GM21526 (cell line): ENCODE measurements at regions not wholly inside any gene's neighbourhood (a gene's known extent, or its start where the extent isn't known, plus 50 kb on each side); places are given as distances from the start of the nearest gene placed in this dataset.

Experiments
- ATAC-seq: cut with Tn5 transposase; IDR thresholded peaks from one replicate; pipeline ENCODE4 v1.9.1; 2021; ENCODE audit warnings: moderate library complexity; ENCODE audit not compliant: unreplicated experiment, low FRiP score

DNA sequence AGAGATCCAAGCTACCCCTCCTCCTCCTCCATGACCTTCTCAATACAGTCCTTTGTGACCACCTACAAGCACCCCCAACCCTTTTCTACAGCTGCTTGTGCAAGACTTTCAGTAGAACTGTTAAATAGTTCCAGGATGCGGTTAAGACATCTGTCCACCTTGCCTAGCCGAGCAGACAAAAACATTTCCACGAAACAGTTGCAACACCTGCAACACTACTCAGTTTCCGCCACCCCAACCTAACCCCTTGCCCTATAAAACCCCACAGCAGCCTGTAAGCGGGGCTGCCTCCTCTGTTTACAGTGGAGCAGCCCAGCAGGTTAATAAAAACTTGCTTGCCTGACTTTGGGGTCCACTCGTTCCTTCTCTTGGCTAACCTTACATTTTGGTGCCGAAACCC lies 1803.5 kb upstream of the CDH6 start:
- no peak for ATAC-seq

DNA sequence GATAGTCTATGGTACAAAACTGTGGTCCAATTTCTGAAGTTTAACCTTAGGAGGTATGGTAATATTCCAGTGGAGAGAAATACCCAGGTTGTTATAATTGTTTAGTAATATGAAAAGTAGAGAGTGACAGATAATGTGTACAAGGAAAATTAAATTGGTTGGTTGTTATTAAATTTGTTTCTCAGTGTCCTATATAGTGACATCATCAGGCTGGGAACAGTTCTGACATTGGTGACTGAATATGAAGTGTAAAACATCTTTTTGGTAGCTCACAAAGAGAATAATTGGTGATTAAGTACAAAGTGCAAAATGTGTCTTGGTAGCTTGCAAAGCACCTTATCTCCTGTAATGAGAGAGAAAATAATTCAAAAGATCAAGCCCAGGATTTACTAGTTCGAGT lies 1806.1 kb upstream of the CDH6 start:
- ATAC-seq: no peak

DNA sequence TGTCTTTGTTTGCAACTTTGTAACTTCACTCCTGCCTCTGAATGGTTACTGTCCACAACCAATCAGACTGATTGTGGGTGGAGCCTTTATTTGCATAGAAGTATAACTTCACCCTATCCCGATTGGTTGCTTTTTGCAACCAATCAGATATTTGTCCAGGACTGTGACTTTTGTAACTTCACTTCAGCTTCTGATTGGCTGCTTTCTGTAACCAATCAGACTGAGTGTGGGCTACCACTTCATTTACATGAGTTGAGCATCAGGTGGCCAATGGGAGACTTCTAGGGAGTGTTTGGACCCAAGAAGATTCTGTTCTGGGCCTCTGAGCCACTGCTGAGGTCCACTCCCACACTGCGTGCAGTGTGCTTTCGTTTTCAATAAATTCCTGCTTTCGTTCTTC lies 1810.7 kb upstream of the CDH6 start:
- ATAC-seq: no peak

DNA sequence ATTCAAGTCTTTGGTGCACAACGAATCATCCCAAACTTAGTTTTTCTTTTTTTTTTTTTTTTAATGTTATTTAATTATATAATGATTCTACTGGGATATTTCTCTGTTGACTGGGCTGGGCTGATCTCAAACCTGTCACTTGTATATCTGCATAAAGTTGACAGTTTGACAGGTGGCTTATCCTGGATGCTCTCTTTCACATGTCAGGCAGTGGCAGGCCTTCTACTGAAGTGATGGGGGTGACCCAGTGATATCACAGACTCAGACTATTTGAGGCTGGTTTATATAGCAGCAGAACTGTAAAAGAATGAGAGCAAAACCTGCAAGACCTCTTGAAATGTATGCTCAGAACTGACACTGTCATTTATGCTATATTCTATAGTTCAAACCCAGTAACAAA lies 1813.5 kb upstream of the CDH6 start:
- no peak for ATAC-seq

DNA sequence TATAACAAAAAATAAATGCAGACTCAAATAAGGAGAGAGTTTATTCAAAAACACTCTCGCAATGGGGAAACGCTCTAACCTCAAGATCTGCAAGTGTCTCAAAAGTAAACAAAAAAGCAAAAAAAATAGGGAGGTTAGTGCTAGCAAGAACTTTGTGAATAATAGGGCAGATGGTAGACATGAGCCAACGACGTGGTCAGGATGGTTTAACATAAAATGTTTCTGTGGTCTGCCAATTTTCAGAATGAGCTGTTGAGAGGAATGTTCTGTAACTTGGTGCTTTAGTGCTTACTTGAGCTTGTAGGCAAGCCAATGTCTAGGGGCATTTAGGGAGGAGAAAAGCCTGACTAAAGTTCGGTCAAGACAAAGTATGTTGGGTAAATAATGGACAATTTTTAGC lies 1813.9 kb upstream of the CDH6 start:
- ATAC-seq: no peak

DNA sequence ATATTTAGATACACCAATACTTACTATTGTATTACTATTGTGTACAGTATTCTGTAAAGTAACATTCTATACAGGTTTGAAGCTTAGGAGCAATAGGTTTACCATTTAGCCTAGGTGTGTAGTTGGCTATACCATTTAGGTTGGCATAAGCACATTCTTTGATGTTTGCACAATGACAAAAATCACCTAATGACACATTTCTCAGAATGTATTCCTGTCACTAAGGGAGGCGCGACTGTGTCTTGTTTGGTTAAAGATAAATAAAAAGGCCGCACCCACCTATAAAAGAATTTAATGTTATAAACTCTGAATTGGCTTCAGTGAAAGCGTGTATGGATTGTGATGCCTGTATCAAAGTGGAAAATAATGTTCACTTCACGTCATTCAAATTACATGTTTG lies 1815.4 kb upstream of the CDH6 start:
- no peak for ATAC-seq

DNA sequence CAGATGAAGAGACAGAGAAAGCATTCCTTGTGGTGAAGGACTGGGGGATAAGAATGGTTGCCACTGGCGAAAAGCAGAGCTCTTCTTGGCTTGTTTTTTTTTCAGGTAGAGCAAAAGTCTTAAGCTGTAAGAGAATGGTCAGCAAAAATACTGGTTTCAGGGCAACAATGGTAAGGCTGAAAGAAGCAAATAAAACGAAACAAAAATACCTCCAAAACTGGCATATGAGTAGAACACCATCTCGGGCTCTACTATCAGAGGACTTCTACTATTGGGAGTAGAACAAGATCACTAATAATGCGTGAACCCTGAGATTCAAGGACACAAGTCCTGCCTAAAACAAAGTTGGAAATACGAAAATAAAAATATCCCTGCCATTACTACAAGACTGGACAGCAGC lies 1823.2 kb upstream of the CDH6 start:
- ATAC-seq: no peak

DNA sequence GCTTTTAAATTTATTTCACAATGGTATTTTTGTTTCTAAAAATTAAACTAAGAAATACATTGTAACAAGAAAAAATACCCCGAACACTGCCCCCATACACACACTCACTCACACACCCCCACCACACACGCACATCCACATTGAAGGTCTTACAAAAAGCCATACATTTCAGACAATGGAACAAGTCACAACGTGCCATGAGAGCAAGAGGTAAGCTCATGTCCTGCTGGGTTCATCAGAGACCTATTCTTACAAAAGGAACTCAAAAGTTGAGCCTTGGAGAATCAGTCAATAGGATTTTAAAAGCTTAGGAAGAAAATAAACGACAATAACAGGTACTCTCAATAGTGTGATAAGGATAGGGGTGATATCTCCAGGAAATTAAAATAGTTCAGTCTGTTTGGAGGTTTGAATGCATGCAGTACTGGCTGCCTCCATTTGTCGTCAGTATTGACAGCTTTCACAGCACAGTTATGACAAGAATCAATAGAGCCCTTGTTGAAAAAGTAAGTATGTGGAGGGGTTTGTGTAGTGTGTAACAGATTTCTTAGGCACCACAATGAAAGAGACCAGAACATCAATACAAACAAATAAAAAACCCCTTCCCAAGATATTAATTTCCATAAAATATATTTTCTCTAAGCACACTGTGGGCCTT lies 1826.2 kb upstream of the CDH6 start:
- no peak for ATAC-seq

DNA sequence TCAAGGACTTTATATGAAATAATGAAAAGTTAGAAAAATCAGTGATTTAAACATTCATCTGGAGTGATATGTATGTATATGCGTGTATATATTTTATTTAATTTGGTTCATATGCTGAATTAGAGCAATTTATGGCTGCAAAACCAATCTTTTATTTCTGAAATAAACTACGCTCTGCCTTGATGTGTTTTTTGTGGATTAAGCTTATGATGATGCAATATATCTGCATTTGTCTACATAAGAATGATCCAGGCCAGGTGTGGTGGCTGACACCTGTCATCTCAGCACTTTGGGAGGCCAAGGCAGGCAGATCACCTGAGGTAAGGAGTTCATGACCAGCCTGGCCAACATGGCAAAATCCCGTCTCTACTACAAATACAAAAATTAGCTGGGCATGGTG lies 1842.3 kb upstream of the CDH6 start:
- ATAC-seq: no peak

DNA sequence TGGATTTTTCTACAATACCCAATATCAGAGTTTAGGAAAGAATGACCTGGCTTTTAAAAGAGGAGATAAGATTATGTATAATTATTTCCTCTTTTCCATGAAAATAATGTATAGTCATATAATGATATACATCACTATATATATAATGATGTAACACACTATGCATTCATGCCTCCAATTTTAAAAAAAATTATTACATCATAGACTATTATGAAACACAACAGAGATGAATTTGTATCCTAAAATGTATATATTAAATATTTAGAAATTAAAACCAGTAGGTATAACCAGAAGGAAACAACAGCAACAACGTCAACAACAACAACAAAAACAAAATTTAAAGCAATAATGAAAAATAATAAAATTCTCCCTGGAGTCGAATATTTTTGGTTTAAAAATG lies 1856.5 kb upstream of the CDH6 start:
- ATAC-seq: no peak

DNA sequence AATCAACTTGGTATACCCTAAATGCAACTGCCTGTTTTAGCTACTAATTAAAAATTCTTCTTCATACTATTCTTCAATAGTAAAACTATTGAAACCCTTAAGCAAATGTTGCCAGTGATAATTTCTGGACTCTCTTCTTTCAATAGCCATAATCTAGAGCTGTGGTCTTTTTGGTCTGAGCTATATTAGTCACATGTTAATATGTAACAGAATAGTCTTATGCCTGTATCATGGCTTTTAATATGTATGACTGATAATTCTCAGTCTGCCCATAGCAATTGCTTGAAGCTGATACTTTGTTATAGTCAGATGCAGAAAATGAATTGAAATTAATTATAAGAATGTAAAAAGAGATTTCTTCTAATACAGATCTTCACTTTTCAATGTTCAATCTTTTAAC lies 1871.9 kb upstream of the CDH6 start:
- ATAC-seq: no peak

DNA sequence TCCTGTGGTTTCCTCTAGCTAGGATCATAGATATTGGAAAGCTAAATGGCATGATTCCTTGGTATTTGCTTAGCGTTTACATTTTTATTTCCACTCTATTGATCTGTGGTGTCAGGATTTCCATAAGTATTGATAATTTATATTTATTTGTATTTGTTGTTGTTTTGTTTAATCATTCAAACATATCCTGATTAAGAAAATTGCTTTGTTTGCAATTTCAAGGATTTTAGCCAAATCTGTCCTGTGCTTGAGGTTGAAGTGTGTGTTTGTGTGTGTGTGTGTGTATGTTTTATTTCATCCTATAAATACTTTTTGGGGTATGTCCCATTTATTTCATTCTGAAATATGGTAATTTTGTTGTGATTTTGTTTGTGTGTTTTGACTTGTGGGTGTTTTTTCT lies 1884.1 kb upstream of the CDH6 start:
- ATAC-seq: no peak

DNA sequence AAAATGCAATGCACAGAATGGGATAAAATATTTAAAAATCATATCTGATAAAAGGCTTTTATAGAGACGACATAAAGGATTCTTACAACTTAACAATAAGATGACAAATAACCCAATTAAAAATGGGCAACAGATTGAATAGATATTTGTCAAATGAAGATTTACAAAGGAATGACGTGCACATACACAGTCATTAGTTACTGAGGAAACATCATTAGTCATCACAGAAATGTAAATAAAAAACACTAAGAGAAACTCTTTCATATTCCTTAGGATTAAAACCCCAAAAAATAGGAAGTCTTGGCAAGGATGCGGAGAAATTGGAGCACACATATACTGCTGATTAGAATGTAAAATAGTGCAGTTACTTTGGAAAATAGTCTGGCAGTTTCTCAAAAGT lies 1886.0 kb upstream of the CDH6 start:
- ATAC-seq: no peak

DNA sequence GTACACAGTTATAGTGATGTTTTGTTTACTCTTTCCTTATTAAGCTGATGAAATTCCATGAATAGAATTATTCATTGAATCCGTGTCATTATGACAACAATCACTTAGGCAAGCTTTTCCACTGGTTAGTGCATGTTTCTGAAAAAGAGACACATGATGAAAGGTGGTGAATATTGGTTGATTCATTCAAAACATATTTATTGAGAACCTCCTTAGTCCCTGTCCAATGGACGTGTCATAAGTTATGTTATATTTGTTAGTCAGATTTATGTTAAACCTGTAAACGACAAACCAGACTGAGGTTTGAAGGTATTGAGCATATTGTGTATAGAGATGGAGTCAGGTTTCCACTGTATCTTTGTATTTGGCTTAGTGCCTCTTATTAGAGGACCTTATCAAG lies 1888.9 kb upstream of the CDH6 start:
- no peak for ATAC-seq

DNA sequence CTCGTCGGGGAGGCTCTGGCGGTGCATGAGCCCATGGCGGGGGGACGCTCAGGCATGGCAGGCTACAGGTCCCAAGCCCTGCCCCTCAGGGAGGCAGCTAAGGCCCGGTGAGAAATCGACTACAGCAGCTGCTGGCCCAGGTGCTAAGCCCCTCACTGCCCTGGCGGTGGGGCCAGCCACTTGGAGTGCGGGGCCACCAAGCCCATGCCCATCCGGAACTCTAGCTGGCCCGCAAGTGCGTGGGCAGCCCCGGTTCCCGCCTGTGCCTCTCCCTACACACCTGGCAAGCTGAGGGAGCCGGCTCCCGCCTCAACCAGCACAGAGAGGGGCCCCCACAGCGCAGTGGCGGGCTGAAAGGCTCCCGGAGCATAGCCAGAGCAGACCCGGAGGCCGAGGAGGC lies 1896.9 kb upstream of the CDH6 start:
- no peak for ATAC-seq

DNA sequence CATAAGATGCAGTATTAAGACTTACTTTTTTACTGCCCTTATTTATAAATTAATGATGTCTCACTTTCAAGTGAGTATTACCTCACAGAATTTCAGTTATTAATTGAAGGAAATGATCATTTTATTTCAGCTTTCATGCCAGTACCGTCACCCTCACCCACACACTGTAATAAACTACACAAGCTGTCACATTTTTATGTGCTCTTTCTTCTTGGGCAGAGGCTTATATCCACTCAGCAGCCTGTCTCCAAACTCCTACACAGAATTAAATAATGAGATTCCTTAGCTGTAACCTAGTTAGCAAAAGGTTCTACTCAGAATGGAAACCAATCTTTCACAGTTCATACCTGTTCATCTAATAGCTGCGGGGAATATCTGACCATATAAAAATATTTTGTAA lies 1915.8 kb upstream of the CDH6 start:
- ATAC-seq: no peak

DNA sequence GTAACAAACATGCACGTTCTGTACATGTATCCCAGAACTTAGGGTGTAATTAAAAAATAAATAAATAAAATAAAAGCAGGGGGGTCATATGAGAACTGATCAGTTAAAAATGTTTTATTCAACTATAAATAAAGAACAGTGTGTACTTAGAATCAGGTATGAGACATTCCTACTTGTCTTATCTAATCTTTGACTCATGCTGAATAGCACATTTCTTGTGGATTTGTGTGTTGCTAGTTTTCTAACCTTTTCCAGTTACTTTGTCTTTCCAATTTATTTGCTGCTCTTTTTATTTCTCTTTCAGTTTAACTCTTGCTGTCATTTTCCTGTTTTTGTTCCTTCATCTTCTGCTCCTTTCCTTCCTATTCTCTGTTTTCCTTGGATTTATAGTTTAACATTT lies 1917.1 kb upstream of the CDH6 start:
- ATAC-seq: no peak

DNA sequence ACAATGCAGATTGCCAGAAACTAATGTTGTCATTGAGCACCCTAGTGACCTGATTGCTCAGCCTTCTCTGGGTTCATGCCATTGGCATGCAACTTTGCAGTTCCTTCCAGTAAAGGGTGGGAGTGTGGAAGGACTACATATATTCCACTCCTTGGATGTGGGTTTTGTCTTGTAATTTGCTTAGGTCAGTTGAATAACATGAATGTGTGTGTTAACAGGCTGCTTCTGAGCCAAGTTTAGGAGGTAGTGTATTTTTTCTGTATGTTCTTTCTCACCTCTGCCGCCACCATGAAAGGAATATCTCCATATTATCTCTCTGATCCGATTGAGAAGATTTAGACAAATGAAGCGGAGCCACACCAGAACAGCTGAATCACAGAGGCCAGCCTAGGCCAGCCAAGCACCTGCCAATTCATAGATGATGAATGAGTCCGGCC lies 1929.6 kb upstream of the CDH6 start:
- no peak for ATAC-seq

DNA sequence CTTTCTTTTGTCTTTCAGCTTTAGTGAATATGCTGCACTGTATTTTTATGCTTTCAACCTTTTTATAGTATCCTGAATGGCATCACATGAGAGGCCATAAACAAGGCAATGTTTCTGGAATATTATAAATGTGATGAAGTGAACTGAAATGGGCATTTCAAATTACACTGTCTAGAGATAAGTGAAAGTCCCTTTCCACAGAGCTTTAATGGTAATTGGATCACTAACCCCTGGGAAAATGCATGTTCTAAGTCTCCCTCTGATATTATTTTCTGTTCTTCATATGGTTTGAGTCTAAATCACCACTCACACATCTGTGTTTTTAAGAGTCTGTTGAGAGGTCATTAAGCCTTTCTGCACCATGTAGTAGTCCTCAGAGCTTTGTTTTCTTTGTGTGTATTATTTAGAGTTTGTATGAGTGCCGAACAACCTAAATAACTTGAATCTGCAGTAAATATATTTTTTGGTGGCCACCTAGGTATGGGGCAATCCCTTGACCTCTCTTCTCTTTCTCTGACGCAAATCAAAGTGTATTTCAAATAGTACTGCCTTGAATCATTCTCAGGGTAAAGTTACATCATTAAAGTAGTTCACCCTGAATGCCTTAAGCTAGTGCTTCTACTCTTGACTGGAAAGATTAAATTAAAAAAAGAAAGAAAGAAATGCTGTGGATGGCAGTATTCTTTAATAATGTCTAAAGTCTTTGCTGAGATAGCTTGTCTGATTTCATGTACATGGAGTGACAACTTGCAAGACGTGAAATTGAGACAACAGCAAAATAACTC lies 1931.0 kb upstream of the CDH6 start:
- ATAC-seq: no peak

DNA sequence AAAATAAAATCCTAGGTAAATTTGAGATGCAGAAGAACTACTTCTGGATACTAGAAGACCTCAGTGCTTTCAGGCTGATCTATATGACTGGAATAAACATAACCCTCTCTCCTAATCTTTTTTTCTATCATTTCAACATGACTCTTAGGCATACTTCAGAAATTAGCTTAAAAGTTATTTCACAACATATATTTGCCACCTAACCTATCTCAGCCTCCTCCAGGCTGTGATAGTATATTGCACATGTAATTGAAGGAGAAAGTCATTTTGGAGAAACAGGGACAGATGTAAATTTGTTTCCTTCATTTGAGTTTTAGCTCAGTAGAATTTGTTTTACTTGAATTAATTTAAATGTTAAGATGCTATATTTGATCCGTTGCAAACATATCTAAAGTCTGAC lies 1932.3 kb upstream of the CDH6 start:
- ATAC-seq: no peak

DNA sequence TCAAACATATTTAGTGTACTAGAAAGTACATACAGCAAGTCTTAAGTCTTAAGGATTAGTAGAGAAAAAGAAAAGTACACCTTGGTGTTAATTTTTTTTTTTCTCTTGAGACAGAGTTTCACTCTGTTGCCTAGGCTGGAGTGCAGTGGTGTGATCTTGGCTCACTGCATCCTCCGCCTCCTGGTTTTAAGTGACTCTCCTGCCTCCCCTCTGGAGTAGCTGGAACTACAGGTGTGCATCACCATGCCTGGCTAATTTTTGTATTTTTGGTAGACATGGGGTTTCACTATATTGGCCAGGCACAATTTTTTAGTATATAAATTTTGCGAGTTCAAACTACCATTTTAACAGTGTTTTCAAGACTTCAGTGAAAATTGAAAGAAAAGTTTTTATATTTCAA lies 1941.1 kb upstream of the CDH6 start:
- no peak for ATAC-seq

DNA sequence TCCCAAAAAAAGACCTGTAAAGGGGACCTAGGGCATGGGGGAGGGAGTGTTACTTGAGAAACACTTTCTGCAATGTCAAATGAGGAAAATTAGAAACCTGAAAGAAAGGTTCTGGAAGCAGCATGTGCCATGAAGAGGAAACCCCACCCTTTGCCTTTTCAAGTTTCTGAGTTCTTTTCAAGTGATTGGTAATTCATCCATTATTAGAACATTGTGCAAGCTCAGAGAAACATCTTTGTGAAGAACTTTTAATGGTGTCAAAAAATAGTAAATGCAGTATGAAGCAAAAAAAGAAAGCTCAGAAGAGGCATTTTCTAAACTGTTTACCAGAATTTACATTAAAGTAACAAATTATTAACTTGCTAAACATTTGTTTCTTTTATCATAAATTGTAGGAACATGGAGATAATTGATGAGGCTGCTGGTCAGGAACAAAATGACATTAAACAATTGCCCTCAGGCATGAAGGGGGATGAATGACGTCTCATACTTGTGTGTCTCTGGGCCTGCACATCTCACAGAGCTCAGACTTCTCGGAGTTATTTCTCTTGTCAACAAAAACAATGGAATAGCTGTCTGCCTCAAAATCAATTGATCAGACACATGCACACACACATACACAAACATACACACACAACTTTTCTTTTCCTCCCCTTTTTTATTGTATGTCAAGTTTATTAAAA lies 1946.0 kb upstream of the CDH6 start:
- ATAC-seq: no peak
